ENCODE measurements at regions not wholly inside any gene's neighbourhood (a gene's known extent, or its start where the extent isn't known, plus 50 kb on each side); places are given as distances from the start of the nearest gene placed in this dataset.

GRCh38 chr16:73385696-73386095 lies 337.8 kb upstream of the ZFHX3 start:
- no peak for TF ChIP-seq JUND (IDR thresholded peaks at IDR 0.05; ENCODE audit: low read depth)
- in situ Hi-C loops (cut with HindIII; ENCODE audit: low pct_unique_long_range_greater_than_20kb, low sequenced_read_pairs) = no loop called here
- no peak for DNase-seq (ENCODE audit: low read depth in 1 of 2, low spot score in 1 of 2)

GRCh38 chr16:73384506-73385089 lies 336.7 kb upstream of the ZFHX3 start:
- in situ Hi-C loops (cut with HindIII; ENCODE audit: low pct_unique_long_range_greater_than_20kb, low sequenced_read_pairs) = no loop called here
- TF ChIP-seq JUND (IDR thresholded peaks at IDR 0.05; ENCODE audit: low read depth) = no peak
- DNase-seq (ENCODE audit: low read depth in 1 of 2, low spot score in 1 of 2) = no peak

- DNase-seq (ENCODE audit: low read depth in 1 of 2, low spot score in 1 of 2) = no peak
- TF ChIP-seq JUND (IDR thresholded peaks at IDR 0.05; ENCODE audit: low read depth) = no peak
- in situ Hi-C loops (cut with HindIII; ENCODE audit: low pct_unique_long_range_greater_than_20kb, low sequenced_read_pairs) = no loop called here
Measured at GRCh38 chr16:73383988-73384365, 336.0 kb upstream of the ZFHX3 start.

GRCh38 chr16:73383195-73383987 lies 335.5 kb upstream of the ZFHX3 start:
- no peak for DNase-seq (ENCODE audit: low read depth in 1 of 2, low spot score in 1 of 2)
- in situ Hi-C loops (cut with HindIII; ENCODE audit: low pct_unique_long_range_greater_than_20kb, low sequenced_read_pairs) = no loop called here
- TF ChIP-seq JUND (IDR thresholded peaks at IDR 0.05; ENCODE audit: low read depth) = no peak

- in situ Hi-C loops (cut with HindIII; ENCODE audit: low pct_unique_long_range_greater_than_20kb, low sequenced_read_pairs) = no loop called here
- no peak for DNase-seq (ENCODE audit: low read depth in 1 of 2, low spot score in 1 of 2)
- TF ChIP-seq JUND (IDR thresholded peaks at IDR 0.05; ENCODE audit: low read depth) = no peak
Measured at GRCh38 chr16:73378471-73378870, 330.5 kb upstream of the ZFHX3 start.

- no peak for DNase-seq (ENCODE audit: low read depth in 1 of 2, low spot score in 1 of 2)
- in situ Hi-C loops (cut with HindIII; ENCODE audit: low pct_unique_long_range_greater_than_20kb, low sequenced_read_pairs) = no loop called here
- no peak for TF ChIP-seq JUND (IDR thresholded peaks at IDR 0.05; ENCODE audit: low read depth)
Measured at GRCh38 chr16:73371584-73372319, 323.8 kb upstream of the ZFHX3 start.

GRCh38 chr16:73369851-73370250 lies 321.9 kb upstream of the ZFHX3 start:
- TF ChIP-seq JUND (IDR thresholded peaks at IDR 0.05; ENCODE audit: low read depth) = no peak
- in situ Hi-C loops (cut with HindIII; ENCODE audit: low pct_unique_long_range_greater_than_20kb, low sequenced_read_pairs) = no loop called here
- DNase-seq (ENCODE audit: low read depth in 1 of 2, low spot score in 1 of 2) = no peak

GRCh38 chr16:73368715-73369114 lies 320.8 kb upstream of the ZFHX3 start:
- no peak for TF ChIP-seq JUND (IDR thresholded peaks at IDR 0.05; ENCODE audit: low read depth)
- in situ Hi-C loops (cut with HindIII; ENCODE audit: low pct_unique_long_range_greater_than_20kb, low sequenced_read_pairs) = no loop called here
- DNase-seq (ENCODE audit: low read depth in 1 of 2, low spot score in 1 of 2) = no peak

- DNase-seq (ENCODE audit: low read depth in 1 of 2, low spot score in 1 of 2) = no peak
- in situ Hi-C loops (cut with HindIII; ENCODE audit: low pct_unique_long_range_greater_than_20kb, low sequenced_read_pairs) = no loop called here
- no peak for TF ChIP-seq JUND (IDR thresholded peaks at IDR 0.05; ENCODE audit: low read depth)
Measured at GRCh38 chr16:73365016-73365551, 317.2 kb upstream of the ZFHX3 start.

- in situ Hi-C loops (cut with HindIII; ENCODE audit: low pct_unique_long_range_greater_than_20kb, low sequenced_read_pairs) = no loop called here
- no peak for DNase-seq (ENCODE audit: low read depth in 1 of 2, low spot score in 1 of 2)
- TF ChIP-seq JUND (IDR thresholded peaks at IDR 0.05; ENCODE audit: low read depth) = no peak
Measured at GRCh38 chr16:73364413-73364812, 316.5 kb upstream of the ZFHX3 start.

GRCh38 chr16:73361061-73361460 lies 313.1 kb upstream of the ZFHX3 start:
- in situ Hi-C loops (cut with HindIII; ENCODE audit: low pct_unique_long_range_greater_than_20kb, low sequenced_read_pairs) = no loop called here
- no peak for DNase-seq (ENCODE audit: low read depth in 1 of 2, low spot score in 1 of 2)
- no peak for TF ChIP-seq JUND (IDR thresholded peaks at IDR 0.05; ENCODE audit: low read depth)

- no peak for DNase-seq (ENCODE audit: low read depth in 1 of 2, low spot score in 1 of 2)
- no peak for TF ChIP-seq JUND (IDR thresholded peaks at IDR 0.05; ENCODE audit: low read depth)
- in situ Hi-C loops (cut with HindIII; ENCODE audit: low pct_unique_long_range_greater_than_20kb, low sequenced_read_pairs) = no loop called here
Measured at GRCh38 chr16:73356401-73357079, 308.6 kb upstream of the ZFHX3 start.

Measured in T47D (cell line).